ENCODE measurements at regions not wholly inside any gene's neighbourhood (a gene's known extent, or its start where the extent isn't known, plus 50 kb on each side); places are given as distances from the start of the nearest gene placed in this dataset.

GRCh38 chr2:19031642-19032041 lies 326.8 kb downstream of the OSR1 start:
- Histone ChIP-seq H2AFZ (ENCODE audit: low read depth, low read length) (no peak overlapping the region), H3K9me2 (ENCODE audit: insufficient read depth, low read length) (no peaks in the 10 kb centered on the region), H3K79me2 (replicated peaks; ENCODE audit: insufficient read depth, low read length) (no peaks in the 10 kb centered on the region), H3K9me3 (ENCODE audit: low read length) (no peaks in the 10 kb centered on the region), H4K20me1 (ENCODE audit: insufficient read depth) (no peaks in the 10 kb centered on the region), H3K27me3 (ENCODE audit: insufficient read depth, low read depth, low read length) (no peaks in the 10 kb centered on the region), H3K4me2 (ENCODE audit: low read length) (no peak overlapping the region), H3K4me3 (ENCODE audit: low read length) (no peak overlapping the region), H3K9ac (ENCODE audit: low read length) (no peak overlapping the region), H3K27ac (ENCODE audit: low read length) (no peak overlapping the region), H3K36me3 (ENCODE audit: insufficient read depth, low read length) (no peaks in the 10 kb centered on the region), H3F3A (ENCODE audit: insufficient read depth, low read length, poor library complexity, severe bottlenecking) (no peaks in the 10 kb centered on the region)
- TF ChIP-seq REST (IDR thresholded peaks at IDR 0.05; ENCODE audit: borderline replicate concordance) (no peak), SMC3 (conservative IDR thresholded peaks at IDR 0.05; ENCODE audit: poor library complexity) (no peak), POLR2AphosphoS5 (IDR thresholded peaks at IDR 0.05) (no peak), CTCF (IDR thresholded peaks at IDR 0.05; ENCODE audit: poor library complexity, severe bottlenecking) (no peak)

GRCh38 chr2:19029655-19030054 lies 328.8 kb downstream of the OSR1 start:
- no peak overlapping the region for H2AFZ ChIP-seq (ENCODE audit: low read depth, low read length)
- no peak overlapping the region for H3K4me3 ChIP-seq (ENCODE audit: low read length)
- TF ChIP-seq TAF1 (IDR thresholded peaks at IDR 0.05; ENCODE audit: low read depth) (no peak), EZH2 (IDR thresholded peaks at IDR 0.05; ENCODE audit: borderline replicate concordance, insufficient read depth, low read length, poor library complexity, severe bottlenecking) (no peak), REST (IDR thresholded peaks at IDR 0.05; ENCODE audit: borderline replicate concordance) (no peak), MXI1 (conservative IDR thresholded peaks at IDR 0.05; ENCODE audit: poor library complexity, severe bottlenecking) (no peak), POLR2AphosphoS5 (IDR thresholded peaks at IDR 0.05) (no peak), EP300 (conservative IDR thresholded peaks at IDR 0.05; ENCODE audit: poor library complexity, severe bottlenecking) (no peak), SMC3 (conservative IDR thresholded peaks at IDR 0.05; ENCODE audit: poor library complexity) (no peak), CTCF (IDR thresholded peaks at IDR 0.05; ENCODE audit: poor library complexity, severe bottlenecking) (no peak), RAD21 (conservative IDR thresholded peaks at IDR 0.05) (no peak)
- H3F3A ChIP-seq (ENCODE audit: insufficient read depth, low read length, poor library complexity, severe bottlenecking): no peaks in the 10 kb centered on the region
- H3K27me3 ChIP-seq (ENCODE audit: insufficient read depth, low read depth, low read length): no peaks in the 10 kb centered on the region
- H3K9me2 ChIP-seq (ENCODE audit: insufficient read depth, low read length): no peaks in the 10 kb centered on the region
- no peaks in the 10 kb centered on the region for H3K9me3 ChIP-seq (ENCODE audit: low read length)
- no peaks in the 10 kb centered on the region for H3K36me3 ChIP-seq (ENCODE audit: insufficient read depth, low read length)
- no peak overlapping the region for H3K4me2 ChIP-seq (ENCODE audit: low read length)
- H3K79me2 ChIP-seq (replicated peaks; ENCODE audit: insufficient read depth, low read length): no peaks in the 10 kb centered on the region
- H3K27ac ChIP-seq (ENCODE audit: low read length): no peak overlapping the region
- no peak overlapping the region for H3K9ac ChIP-seq (ENCODE audit: low read length)
- H4K20me1 ChIP-seq (ENCODE audit: insufficient read depth): no peaks in the 10 kb centered on the region

All from neural cell (in vitro differentiated cells).